ENCODE measurements at regions not wholly inside any gene's neighbourhood (a gene's known extent, or its start where the extent isn't known, plus 50 kb on each side); places are given as distances from the start of the nearest gene placed in this dataset.

DNA sequence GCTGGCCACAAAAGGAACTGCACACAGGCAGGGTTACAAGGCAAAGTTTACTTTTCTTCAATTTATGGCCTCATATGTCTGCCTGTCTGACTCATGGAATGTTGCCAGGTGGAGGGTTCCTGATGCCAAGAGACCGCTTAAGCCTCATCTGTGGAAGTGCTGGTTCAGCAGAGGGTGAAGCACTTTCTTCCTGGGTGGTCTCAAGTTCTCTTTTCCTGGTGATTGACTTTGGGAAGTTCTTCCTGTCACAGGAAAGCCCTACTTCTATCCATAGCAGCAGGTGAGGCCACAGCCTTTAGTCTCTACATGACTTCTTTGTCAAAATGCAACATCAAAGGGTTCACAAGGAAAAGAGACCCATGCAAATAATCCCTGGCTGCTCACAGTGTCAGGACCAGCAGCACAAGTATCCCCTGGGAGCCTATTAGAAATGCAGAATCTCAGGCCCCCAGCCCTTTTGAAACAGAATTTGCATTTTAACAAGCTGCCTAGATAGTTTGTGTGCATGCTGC is 81.4 kb upstream of the IGFBP7 start:
- Histone ChIP-seq H3K27ac (ENCODE audit: control insufficient read depth, insufficient read depth) (no peak overlapping the region), H3K9me3 (replicated peaks; ENCODE audit: control insufficient read depth, insufficient read depth, low read length) (no peaks in the 10 kb centered on the region), H4K20me1 (ENCODE audit: control insufficient read depth, insufficient read depth) (peaks cover 3% of the 10 kb centered on the region; the same call in 1 of the 2 replicates), H3K36me3 (ENCODE audit: control insufficient read depth in 2 of 2, insufficient read depth in 2 of 2, low read length in 1 of 2) (no peaks in the 10 kb centered on the region), H2AFZ (ENCODE audit: control insufficient read depth, low read depth, low read length) (no peak overlapping the region), H3K9ac (ENCODE audit: control insufficient read depth, insufficient read depth, low read length) (no peak overlapping the region), H3K4me1 (ENCODE audit: control insufficient read depth, insufficient read depth, low read length) (no peaks in the 10 kb centered on the region), H3K4me3 (no peak overlapping the region), H3K4me2 (ENCODE audit: control insufficient read depth, insufficient read depth) (no peak overlapping the region), H3K79me2 (ENCODE audit: control insufficient read depth, insufficient read depth, low read length) (no peaks in the 10 kb centered on the region), H3K27me3 (replicated peaks in 1 of 2; ENCODE audit: control insufficient read depth in 2 of 2, insufficient read depth in 2 of 2, low read length in 1 of 2) (peaks cover 0 to 1% of the 10 kb centered on the region in 2 experiments; a peak in 1 of 4 replicates)
- no TSS peak for BruUV-seq (replicated peaks)
- 0% methylated on average over 1 of the region's 1 CpG for WGBS (ENCODE audit: insufficient coverage, insufficient replicate concordance, low lambda C conversion rate, missing lambda C conversion rate)
- POLR2A ChIA-PET: interaction anchor here (1.0 kb wide), 1 partner anchor 74 kb away, joined by 3 read pairs; no protein-coding TSS in a partner anchor
- CTCF ChIA-PET: interaction anchor here (0.6 to 3.0 kb wide), 20 partner anchors 7 to 216 kb away, joined by 3 to 21 read pairs (median 4); no protein-coding TSS in a partner anchor
- in situ Hi-C loops (cut with MboI) (no loop called here), intact Hi-C loops (cut with micrococcal nuclease; ENCODE audit: unreplicated experiment) (no loop called here)
- ATAC-seq: no peak
- TF ChIP-seq BACH1 (IDR thresholded peaks at IDR 0.05; ENCODE audit: borderline replicate concordance) (no peak), SP1 (IDR thresholded peaks at IDR 0.05; ENCODE audit: low read depth, low read length) (no peak), LARP7 (IDR thresholded peaks at IDR 0.05) (no peak), ATF7 (IDR thresholded peaks at IDR 0.05; ENCODE audit: low read depth) (no peak), RAD21 (IDR thresholded peaks at IDR 0.05; ENCODE audit: insufficient read depth, low read depth, low read length) (no peak), CREM (IDR thresholded peaks at IDR 0.05; ENCODE audit: low read depth) (no peak)
- TF ChIP-seq, protein P1, sequence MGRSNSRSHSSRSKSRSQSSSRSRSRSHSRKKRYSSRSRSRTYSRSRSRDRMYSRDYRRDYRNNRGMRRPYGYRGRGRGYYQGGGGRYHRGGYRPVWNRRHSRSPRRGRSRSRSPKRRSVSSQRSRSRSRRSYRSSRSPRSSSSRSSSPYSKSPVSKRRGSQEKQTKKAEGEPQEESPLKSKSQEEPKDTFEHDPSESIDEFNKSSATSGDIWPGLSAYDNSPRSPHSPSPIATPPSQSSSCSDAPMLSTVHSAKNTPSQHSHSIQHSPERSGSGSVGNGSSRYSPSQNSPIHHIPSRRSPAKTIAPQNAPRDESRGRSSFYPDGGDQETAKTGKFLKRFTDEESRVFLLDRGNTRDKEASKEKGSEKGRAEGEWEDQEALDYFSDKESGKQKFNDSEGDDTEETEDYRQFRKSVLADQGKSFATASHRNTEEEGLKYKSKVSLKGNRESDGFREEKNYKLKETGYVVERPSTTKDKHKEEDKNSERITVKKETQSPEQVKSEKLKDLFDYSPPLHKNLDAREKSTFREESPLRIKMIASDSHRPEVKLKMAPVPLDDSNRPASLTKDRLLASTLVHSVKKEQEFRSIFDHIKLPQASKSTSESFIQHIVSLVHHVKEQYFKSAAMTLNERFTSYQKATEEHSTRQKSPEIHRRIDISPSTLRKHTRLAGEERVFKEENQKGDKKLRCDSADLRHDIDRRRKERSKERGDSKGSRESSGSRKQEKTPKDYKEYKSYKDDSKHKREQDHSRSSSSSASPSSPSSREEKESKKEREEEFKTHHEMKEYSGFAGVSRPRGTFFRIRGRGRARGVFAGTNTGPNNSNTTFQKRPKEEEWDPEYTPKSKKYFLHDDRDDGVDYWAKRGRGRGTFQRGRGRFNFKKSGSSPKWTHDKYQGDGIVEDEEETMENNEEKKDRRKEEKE (IDR thresholded peaks at IDR 0.05): no peak
- TF ChIP-seq, protein P2, sequence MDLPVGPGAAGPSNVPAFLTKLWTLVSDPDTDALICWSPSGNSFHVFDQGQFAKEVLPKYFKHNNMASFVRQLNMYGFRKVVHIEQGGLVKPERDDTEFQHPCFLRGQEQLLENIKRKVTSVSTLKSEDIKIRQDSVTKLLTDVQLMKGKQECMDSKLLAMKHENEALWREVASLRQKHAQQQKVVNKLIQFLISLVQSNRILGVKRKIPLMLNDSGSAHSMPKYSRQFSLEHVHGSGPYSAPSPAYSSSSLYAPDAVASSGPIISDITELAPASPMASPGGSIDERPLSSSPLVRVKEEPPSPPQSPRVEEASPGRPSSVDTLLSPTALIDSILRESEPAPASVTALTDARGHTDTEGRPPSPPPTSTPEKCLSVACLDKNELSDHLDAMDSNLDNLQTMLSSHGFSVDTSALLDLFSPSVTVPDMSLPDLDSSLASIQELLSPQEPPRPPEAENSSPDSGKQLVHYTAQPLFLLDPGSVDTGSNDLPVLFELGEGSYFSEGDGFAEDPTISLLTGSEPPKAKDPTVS (IDR thresholded peaks at IDR 0.05; ENCODE audit: low read depth, low read length): no peak
- RAD21 ChIA-PET (ENCODE audit: unreplicated experiment): no interaction called here
- no peak for DNase-seq (ENCODE audit: low read depth, low spot score)
- SMC1A ChIA-PET (ENCODE audit: uncharacterized antibody, unreplicated experiment): interaction anchor here (1.1 to 2.4 kb wide), 4 partner anchors 8 to 28 kb away, joined by 3 to 8 read pairs (median 5); no protein-coding TSS in a partner anchor
- no peak for FAIRE-seq

All from GM12878 (cell line).